ENCODE measurements at regions not wholly inside any gene's neighbourhood (a gene's known extent, or its start where the extent isn't known, plus 50 kb on each side); places are given as distances from the start of the nearest gene placed in this dataset.
"Not testable (repeated sequence)": the region's sequence is repeated elsewhere in the genome, so short reads cannot be mapped to it uniquely, and the experiment has no call there.

DNA sequence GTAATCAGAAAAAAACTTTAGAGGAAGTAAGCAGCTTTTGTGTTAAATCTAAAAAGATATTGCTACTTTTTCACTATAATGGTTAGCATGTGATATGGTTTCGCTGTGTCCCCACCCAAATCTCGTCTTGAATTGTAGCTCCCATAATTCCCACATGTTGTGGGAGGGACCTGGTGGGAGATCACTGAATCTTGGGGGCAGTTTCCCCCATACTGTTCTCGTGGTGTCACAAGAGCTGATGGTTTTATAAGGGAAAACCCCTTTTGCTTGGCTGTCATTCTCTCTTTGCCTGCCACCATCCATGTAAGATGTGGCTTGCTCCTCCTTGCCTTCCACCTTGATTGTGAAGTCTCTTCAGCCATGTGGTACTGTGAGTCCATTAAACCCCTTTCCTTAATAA, 117.1 kb downstream of the KCNJ2 start:
- DNase-seq = no peak

DNA sequence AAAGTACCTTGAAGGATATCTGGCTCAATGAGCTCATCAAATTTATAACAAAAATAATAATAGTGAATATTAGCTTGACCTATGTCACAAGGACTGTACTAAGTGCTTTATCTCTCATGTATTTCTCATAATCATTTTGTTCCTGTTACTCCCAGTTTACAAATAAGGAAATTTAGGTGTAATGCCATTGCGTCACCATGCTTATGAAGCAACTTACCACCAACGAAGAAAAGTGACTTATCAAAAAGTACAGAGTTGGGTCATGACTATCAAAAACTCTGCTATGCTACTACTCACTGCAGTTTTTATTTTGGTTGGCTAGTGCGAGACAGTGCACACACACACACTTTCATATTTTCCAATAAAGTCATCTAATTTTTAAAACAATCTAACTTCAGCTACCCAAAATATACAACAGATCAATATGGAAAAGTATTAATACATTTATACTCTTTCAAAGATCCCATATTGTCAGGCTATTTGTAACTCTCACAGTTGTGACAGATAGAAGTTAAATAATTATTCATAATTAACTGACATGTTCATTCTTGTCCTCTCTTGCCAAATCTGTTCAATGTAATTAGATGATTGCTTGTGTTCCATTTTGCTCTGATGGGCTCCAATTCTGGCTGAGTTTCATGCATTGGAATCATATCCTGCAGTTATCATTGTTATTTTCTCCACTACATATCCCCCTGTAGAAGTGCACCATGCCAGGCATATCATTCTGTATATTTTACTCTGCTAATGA, 119.4 kb downstream of the KCNJ2 start:
- peak; percentile 18 for DNase-seq

DNA sequence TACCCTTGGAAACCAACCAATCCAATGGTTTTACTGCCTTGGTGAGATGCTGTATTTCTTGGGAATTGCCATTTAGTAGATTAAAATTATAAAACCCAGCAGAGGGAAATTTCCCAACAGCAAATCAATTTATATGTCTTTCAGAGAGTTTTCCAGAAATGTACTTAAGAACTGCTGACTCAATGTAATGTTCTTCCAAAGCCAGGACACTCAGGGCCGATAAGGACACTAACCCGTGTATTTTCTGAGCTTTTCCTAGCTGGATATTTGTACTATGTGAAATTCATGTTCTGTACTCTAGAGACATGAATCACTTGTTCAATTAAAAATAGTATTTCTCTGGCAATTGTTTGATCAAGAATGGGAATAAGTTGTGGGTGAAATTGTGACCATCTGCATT, 121.4 kb downstream of the KCNJ2 start:
- DNase-seq = no peak

DNA sequence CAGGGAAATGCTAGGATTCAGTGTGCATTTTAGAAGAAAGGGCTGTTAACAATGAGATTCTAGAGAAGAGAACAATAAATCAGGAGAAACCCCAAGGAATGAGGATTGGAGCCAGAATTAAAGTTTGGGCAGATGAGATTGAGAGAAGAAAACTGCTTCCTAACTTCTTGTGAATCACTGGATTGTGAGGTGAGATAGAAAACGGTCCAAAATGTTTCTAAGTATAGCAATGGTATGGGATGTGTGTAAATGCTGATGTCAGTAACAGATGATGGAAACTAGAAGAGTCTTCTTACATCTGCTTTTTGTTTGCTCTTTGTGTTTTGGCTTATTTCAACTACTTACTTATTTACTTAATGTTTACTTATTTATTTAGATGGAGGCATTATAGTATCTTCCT, 123.0 kb downstream of the KCNJ2 start:
- no peak for DNase-seq

DNA sequence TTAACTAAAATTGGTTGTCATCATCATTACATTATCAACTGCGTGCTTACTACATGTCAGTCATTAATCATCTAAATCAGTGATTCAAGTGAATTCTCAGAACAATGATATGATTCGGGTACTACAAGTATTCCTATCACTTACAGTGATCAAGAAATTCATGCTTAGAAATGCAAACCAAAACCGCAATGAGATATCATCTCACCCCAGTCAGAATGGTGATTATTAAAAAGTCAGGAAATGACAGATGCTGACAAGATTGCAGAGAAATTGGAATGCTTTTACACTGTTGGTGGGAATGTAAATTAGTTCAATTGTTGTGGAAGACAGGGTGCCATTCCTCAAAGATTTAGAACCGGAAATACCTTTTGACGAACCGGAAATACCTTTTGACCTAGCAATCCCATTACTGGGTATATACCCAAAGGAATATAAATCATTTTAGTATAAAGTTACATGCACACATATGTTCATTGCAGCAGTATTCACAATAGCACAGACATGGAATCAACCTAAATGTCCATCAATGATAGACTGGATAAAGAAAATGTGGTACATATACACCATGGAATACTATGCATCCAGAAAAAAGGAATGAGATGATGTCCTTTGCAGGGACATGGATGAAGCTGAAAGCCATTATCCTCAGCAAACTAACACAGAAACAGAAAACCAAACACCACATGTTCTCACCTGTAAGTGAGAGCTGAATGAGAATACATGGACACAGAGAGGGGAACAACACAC, 124.4 kb downstream of the KCNJ2 start:
- not testable (repeated sequence) for DNase-seq

DNA sequence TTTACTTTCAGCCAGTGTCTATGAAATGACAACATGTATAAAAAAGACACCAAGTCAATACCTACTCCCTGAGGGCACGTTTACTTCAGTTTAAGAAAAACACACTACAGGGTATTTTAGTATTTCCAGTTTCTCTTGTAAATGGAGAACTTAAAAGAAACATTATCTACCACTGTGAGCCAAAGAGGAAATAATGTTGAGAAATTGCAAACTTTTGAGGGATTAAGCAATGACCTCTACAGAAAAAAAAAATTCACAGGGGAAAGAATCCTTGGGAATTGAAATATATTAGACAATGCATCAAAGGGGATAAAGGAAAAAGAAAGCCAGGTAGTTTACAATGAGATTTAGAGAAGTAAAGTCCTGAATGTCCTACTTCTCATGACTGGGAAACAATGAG, 126.0 kb downstream of the KCNJ2 start:
- DNase-seq = no peak

DNA sequence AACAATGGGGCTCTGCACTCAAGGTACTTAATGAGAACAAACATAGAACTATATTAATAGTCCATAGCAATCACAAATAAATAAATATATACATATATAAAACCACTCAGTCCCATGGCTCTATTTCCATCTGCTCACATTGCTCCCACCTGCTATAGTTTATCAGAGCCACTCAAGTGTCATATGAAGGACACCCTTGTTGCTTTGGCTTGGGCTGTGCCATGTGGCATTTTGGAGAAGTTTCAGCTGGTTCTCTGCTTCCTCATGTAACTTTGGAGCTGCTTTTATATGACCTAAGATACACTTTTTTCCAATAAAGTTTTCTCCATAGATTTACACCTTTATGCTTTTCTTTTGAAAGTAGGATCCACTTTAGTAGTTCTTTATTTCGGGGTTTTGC, 126.4 kb downstream of the KCNJ2 start:
- no peak for DNase-seq

DNA sequence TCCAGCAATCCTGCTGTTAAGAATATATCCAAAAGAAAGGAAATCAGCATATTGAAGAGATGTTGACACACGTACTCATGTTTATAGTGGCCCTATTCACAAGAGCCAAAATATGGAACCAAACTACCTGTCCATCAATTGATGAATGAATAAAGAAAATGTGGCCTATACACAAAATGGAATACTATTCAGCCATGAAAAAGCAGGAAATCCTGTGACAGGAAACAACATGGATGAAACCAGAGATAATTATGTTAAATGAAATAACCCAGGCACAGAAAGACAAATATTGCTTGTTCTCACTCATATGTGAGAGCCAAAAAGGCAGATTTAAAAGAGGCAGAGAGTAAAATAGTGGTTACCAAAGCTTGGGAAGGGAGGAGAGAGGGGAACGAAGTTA, 127.1 kb downstream of the KCNJ2 start:
- DNase-seq = no peak

DNA sequence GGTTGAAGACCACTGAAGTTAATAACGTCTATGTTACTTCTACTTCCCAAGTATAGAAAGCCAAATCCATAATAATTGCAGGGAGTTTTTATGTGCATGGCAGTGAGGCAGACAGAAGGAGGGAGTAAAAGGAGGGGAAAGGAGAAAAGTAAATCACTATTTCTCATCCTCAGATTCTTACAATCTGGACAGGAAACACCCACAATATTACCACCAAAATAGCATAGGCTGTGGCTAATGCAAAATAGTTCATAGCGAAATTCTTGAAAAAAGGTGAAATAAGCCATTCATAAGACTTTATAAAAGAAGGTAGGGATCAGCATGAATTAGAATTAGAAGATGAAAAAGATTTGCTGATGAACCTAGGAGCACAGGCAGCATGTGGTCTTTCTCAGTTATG, 128.1 kb downstream of the KCNJ2 start:
- no peak for DNase-seq

DNA sequence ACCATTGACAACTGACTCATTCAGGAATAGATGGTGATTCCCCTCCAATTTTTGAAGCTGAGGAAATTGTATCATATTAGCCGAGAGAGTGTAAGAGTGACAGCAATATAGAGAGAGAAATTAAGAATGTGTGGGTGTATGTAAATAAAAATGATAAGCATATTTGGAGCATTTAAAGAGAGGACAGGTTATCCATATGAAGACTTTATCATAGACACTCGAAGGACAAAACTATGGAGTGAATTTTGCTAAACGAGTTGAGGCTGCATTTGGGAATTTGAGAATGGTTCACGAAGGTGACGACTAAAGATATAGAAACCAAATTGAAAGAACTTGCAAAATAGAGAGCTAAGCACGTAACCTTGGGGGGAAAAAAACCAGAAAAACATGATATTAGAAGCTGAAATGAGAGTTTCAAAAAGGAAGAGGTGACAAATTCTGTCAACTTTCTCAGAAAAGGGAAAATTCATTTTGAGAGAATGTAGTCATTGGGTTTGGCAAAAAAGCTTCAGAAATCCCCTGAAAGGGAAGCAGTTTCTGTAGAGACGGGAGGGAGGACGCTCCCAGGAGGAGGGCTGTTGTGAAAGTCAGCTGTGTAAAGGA, 129.7 kb downstream of the KCNJ2 start:
- DNase-seq = no peak

DNA sequence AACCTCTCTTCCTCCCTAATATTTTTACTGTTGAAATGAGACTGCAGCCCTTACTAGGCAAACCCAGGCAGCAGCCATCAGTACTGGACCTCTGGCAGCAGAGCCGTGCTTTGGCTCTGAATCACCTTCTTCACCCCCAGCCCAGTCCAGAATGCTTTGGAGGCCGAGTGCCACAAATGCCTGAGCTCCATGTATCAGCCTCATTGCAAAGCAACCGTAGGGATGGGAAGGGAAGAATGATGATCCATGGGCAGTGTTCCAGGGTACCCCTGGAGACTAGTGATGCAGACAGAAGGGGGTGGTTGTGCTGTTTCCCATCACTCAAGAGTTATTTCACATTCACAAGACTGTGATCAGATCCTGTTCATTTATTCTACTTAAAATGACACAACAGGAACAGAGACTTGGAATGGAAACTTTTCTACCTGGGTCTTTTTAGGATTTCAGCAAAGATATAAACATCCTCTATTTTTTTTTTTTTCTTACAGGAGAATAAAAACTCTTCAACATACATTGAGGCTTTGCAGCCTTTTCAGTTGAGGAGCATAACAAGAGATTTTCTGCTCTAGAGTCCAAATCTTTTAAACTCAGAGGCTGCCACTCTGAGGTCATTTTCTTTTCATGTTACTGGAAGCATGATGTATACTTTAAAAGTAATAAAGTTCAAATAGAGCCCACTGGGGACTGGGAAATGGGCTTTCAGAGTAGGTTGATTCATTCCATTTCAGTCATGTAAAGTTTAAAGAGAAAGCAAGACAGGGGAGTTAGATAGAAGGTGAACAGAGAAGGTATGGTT, 138.3 kb downstream of the KCNJ2 start:
- no peak for DNase-seq

DNA sequence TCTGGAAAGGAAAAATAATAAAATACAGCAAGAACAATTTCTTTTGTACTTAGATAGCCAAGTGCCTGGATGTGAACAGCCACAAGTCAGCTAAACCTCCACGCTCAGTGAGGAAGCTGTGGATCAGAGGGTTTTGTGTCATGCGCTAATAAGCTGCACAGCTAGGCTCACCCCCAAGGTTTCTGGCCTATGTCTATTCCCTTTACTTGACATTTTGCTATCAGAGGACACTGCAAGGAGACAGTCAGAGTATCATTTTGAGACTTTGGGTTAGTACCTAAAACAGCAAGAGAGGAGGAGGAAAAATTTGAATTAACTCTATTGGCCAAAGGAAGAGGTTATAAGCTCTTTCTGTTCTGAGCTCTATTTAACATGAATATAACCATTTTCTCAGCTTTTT, 139.3 kb downstream of the KCNJ2 start:
- DNase-seq = no peak

DNA sequence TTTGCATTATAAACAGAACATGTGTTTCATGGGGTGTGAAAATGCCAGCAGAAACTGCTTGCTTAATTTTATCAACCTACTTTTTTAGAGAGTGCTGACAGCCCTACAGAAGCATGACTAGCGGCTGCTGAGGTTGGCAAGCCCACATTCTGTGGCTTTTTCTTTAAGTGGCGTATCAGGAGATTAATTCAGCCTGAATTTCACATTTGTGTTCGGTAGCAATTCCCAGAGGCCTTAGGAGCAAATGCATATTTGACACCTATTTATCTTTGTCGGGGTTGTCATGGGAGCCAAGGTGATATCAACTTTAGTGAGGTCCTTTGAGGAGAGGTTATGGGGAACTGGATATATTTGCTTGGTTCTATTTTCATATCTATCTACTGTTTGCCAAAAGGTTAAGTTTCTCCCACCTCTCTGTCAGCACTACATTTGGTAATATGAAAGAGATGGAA, 140.9 kb downstream of the KCNJ2 start:
- no peak for DNase-seq

DNA sequence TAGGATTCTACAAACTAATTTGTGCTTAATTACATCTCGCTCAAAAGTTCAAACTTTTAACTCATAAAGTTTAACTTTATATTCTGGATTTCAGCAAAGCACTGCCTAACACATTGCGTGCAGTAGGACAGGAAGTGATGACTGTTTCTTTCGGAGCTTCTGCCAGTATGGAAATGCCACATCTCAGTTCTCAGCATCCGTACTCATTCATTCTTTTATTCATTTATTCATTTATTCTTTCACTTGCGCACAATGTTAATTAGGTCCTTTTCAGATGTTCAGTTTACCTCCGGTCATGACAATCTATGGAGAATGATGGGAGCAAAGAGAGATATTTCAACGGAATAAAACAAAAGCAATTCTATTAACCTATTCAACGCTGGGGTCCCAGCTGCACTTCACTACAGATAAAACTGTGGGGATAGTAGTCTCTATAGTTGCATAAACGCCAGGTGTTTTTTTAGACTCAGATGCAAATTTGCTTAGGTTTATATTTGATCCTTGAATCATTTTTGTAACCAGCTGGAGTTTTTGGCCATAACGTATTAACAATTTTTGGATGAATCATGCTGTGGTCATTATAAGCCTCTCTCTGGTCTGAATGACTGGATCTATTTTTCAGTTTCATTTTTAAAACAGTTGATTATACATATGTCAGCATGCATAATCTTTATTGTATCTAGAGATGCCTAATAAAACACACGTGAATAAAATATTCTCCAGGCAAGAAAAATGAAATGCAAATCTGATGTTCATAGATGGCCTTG, 143.9 kb downstream of the KCNJ2 start:
- DNase-seq = no peak

DNA sequence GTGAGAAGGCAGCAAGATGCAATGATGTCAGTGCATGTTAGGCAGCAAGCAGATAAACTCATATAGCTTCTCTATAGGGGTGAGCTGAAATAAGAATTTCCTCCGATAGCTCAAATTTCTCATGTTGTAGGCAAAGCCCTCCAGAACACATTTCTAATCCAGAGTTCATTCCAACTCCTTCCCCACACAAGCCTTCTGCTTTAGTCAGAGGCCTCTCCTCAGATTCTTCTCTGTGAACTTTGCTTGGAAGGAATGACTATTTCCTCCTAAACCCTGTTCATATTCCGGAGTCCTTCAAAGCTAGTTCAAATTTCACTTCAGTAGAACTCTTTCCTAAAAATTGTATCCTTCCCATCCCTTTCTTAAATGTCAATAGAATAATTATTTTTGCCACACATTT, 144.8 kb downstream of the KCNJ2 start:
- DNase-seq = no peak

DNA sequence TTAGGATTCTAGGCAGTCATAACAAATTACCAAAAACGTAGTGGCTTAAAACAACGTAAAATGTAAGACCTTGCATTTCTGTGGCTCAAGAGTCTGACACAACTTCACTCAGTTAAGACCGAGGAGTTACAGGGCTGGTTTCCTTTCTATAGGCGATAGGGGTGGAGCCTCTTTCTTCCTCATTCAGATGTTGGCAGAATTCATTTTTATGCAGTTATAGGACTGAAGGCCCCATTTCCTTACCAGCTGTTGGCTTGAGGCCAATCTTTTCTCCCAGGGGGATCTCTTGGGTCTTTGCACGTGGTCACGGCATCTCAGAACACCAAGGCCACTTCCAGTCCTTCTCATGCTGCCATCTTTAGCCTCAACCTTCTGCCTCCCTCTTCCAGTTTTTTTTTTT, 145.2 kb downstream of the KCNJ2 start:
- no peak for DNase-seq

DNA sequence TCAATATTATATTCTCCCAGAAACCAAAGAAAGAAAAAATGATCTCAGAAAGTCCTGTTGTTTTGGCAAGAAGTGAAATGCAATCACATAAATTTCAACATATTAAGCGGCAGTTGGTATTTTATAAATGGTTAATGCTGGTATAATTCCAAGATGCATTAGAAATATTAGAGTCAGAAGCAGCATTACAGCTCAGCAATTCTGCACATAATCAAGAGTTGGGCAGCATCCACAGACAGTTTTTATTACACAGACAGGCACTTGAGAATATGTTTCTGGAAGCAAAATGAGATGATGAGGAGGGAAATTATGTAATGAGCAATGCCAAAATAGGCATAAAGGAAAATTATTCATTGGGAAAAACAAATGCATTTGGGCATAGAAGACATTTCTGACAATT, 148.1 kb downstream of the KCNJ2 start:
- no peak for DNase-seq

DNA sequence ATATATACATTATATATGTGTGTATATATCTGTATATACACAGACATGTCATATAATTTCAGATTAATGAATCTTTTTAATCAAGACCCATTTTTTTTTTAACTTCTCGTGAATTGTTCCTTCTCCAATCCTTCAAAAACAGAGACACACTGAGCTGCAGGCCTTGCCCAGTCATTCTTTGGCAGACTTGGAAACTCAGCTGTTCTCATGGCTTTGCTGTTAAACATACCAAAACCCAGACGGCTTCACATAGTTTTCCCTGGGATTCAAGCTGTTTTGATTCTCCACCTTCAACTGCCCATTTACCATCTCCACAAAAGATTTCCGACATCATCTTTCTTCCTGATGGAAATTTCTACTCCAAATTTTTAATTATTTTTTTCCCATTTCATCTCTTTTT, 148.7 kb downstream of the KCNJ2 start:
- DNase-seq = no peak

DNA sequence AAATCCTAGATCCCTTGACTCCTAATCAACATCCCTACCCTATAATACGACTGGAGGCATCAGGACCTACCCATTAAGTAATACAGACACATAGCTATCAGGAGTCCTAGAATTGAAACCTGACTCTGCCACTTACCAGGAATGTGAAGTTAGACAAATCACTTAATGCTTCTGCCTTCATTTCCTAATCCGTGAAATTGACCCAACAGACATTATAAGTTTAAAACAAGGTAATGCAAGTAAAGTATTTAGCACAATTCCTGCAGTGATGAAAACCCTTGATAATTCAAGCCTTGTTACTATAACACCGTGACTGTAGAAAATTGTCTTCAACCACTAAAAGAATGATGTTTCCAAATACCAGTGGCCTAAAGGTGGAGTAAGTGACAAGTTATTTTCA, 150.2 kb downstream of the KCNJ2 start:
- no peak for DNase-seq

DNA sequence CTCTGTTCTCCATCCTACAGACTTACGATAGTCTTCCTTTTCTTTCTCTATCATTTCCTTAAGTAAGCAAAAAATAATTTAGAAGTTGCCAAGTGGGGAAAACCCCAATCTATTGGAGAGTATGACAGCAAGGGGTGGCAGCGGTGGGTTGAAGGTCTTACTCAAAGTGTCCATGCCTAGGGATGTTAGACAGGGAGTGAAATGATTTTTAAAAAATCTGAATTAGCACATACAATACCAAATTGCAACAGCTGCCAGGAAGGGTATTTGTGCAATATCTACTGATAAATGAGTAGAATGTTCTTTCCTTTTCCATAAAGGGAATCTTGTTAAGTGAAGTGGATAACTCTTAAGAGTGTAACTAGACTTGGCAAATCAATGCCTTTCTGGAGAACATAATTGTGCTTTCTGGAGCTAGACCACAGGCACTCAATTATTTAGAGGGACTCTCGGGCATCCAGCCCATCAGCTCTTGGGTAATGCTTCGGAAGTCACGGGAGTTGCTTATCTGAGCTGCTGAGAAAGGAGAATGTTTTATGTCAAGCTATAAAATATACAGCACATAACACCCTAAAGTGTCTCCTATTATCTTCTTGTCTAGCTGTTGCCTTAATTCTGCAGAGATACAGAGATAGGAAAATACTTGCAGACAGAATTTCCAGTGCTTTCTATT, 151.5 kb downstream of the KCNJ2 start:
- DNase-seq = no peak

DNA sequence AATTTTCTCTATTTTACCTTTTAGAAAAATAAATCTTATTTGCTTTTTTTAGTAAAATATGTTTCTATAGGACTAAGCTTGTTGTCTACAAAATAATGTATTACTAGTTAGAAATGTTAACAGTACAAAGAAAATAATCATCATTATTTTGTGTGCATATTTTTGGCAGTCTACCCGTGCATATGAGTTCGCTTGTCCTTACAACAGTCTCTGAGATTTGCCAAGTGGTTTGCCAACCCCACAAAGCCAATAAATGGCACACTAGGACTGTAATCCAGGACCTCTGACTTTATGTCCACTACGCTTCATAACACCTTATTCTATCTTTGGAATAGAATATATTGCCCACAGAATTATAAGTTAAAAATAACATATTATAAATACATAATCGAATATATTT, 152.0 kb downstream of the KCNJ2 start:
- no peak for DNase-seq

DNA sequence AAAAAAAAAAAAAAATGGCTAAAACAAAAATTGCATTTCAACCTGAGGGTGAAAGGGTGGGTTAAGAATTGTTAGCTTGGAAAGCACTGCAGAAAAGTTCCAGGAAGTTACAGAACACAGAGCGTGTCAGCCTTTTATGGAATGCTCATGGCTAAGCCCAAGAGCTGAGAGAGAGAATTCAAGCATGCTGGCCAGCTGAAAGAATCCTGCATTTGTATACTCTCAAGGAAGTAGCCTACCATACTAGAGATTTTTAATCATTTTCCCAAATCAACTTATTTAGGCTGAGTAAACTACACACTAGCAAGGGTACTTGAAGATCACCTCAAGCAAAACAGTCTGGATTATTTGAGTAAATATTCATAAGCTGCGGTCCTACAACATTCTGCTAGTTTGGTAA, 153.9 kb downstream of the KCNJ2 start:
- DNase-seq = no peak

Measured in NCI-H2171 (cell line).